ENCODE measurements at regions not wholly inside any gene's neighbourhood (a gene's known extent, or its start where the extent isn't known, plus 50 kb on each side); places are given as distances from the start of the nearest gene placed in this dataset.

DNA sequence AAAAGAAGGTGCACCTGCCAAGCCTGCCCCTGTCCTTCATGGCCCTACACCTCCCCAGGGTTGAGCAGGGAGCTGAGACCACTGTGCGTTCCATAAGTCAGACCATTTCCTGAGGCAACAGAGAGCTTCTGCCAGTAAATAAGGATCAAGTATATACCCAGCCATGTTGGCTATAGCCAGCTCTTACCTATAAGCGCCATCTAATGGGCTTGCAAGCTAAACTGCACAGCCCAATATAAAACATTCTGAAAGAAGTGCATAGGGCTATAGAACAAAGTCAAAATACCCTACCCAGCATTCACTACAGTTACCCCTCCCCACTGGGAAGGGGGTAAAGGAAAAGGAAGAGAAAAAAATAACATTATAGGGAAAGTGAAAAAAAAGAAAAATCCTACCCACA lies 59.3 kb upstream of the SCAF11 start:
- Histone ChIP-seq H4K12ac (ENCODE audit: low read depth, low read length) (no peak overlapping the region), H3K9ac (ENCODE audit: low read length) (no peak overlapping the region), H3K23ac (ENCODE audit: low read length) (no peak overlapping the region), H3K4me2 (ENCODE audit: low read length) (no peak overlapping the region), H3K27me3 (ENCODE audit: insufficient read depth, low read length) (no peaks in the 10 kb centered on the region), H3K27ac (ENCODE audit: low read depth, low read length) (no peak overlapping the region), H3K4ac (ENCODE audit: low read depth, low read length) (no peak overlapping the region), H3K18ac (ENCODE audit: low read length) (no peak overlapping the region), H2BK120ac (ENCODE audit: insufficient read depth, low read length, poor library complexity) (no peak overlapping the region), H3K79me1 (ENCODE audit: low read length) (no peaks in the 10 kb centered on the region), H2AFZ (ENCODE audit: insufficient read depth, low read length, poor library complexity) (no peak overlapping the region), H3K4me3 (ENCODE audit: low read depth, low read length) (no peak overlapping the region), H4K91ac (ENCODE audit: low read depth, low read length) (no peak overlapping the region), H3K79me2 (ENCODE audit: control insufficient read depth, insufficient read depth, low read length, poor library complexity) (no peaks in the 10 kb centered on the region), H4K8ac (ENCODE audit: low read depth, low read length) (no peak overlapping the region), H3K9me3 (ENCODE audit: insufficient read depth, low read depth, low read length) (peaks cover 19% of the 10 kb centered on the region), H2BK5ac (ENCODE audit: low read depth, low read length, poor library complexity) (no peak overlapping the region), H2AK5ac (ENCODE audit: low read length) (no peak overlapping the region), H3K36me3 (ENCODE audit: control insufficient read depth in 1 of 2, insufficient read depth in 2 of 2, low read length in 2 of 2) (no peaks in the 10 kb centered on the region), H2BK12ac (ENCODE audit: low read length) (no peak overlapping the region), H3K14ac (ENCODE audit: low read length) (no peak overlapping the region), H3K4me1 (ENCODE audit: control insufficient read depth in 1 of 2, insufficient read depth in 2 of 2, low read length in 2 of 2) (no peaks in the 10 kb centered on the region)
- DNase-seq = no peak
- WGBS (ENCODE audit: extremely low coverage, insufficient coverage, insufficient read length) = no CpG with 5 or more reads among the region's 2 CpGs

- Histone ChIP-seq H4K91ac (ENCODE audit: low read depth, low read length) (no peak overlapping the region), H2BK120ac (ENCODE audit: insufficient read depth, low read length, poor library complexity) (no peak overlapping the region), H3K23ac (ENCODE audit: low read length) (no peak overlapping the region), H3K9me3 (ENCODE audit: insufficient read depth, low read depth, low read length) (peaks cover 19% of the 10 kb centered on the region), H3K9ac (ENCODE audit: low read length) (no peak overlapping the region), H3K4ac (ENCODE audit: low read depth, low read length) (no peak overlapping the region), H2BK5ac (ENCODE audit: low read depth, low read length, poor library complexity) (no peak overlapping the region), H3K27me3 (ENCODE audit: insufficient read depth, low read length) (no peaks in the 10 kb centered on the region), H2AFZ (ENCODE audit: insufficient read depth, low read length, poor library complexity) (no peak overlapping the region), H4K8ac (ENCODE audit: low read depth, low read length) (no peak overlapping the region), H3K79me2 (ENCODE audit: control insufficient read depth, insufficient read depth, low read length, poor library complexity) (no peaks in the 10 kb centered on the region), H3K14ac (ENCODE audit: low read length) (no peak overlapping the region), H3K4me1 (ENCODE audit: control insufficient read depth in 1 of 2, insufficient read depth in 2 of 2, low read length in 2 of 2) (no peaks in the 10 kb centered on the region), H4K12ac (ENCODE audit: low read depth, low read length) (no peak overlapping the region), H3K4me3 (ENCODE audit: low read depth, low read length) (no peak overlapping the region), H3K79me1 (ENCODE audit: low read length) (no peaks in the 10 kb centered on the region), H3K27ac (ENCODE audit: low read depth, low read length) (no peak overlapping the region), H2BK12ac (ENCODE audit: low read length) (no peak overlapping the region), H3K18ac (ENCODE audit: low read length) (no peak overlapping the region), H2AK5ac (ENCODE audit: low read length) (no peak overlapping the region), H3K36me3 (ENCODE audit: control insufficient read depth in 1 of 2, insufficient read depth in 2 of 2, low read length in 2 of 2) (no peaks in the 10 kb centered on the region), H3K4me2 (ENCODE audit: low read length) (no peak overlapping the region)
- DNase-seq = no peak
- WGBS (ENCODE audit: extremely low coverage, insufficient coverage, insufficient read length) = no CpG with 5 or more reads among the region's 1 CpG
Observed at GRCh38 chr12:46046436-46046835, 56.1 kb upstream of the SCAF11 start.

- no peak overlapping the region for H4K12ac ChIP-seq (ENCODE audit: low read depth, low read length)
- H3K18ac ChIP-seq (ENCODE audit: low read length) = no peak overlapping the region
- H3K36me3 ChIP-seq (ENCODE audit: control insufficient read depth in 1 of 2, insufficient read depth in 2 of 2, low read length in 2 of 2) = no peaks in the 10 kb centered on the region
- no peak overlapping the region for H2BK120ac ChIP-seq (ENCODE audit: insufficient read depth, low read length, poor library complexity)
- no peak overlapping the region for H3K27ac ChIP-seq (ENCODE audit: low read depth, low read length)
- H3K4ac ChIP-seq (ENCODE audit: low read depth, low read length) = no peak overlapping the region
- H3K4me1 ChIP-seq (ENCODE audit: control insufficient read depth in 1 of 2, insufficient read depth in 2 of 2, low read length in 2 of 2) = no peaks in the 10 kb centered on the region
- H3K9me3 ChIP-seq (ENCODE audit: insufficient read depth, low read depth, low read length) = peaks cover 11% of the 10 kb centered on the region
- no peak overlapping the region for H3K14ac ChIP-seq (ENCODE audit: low read length)
- H3K4me3 ChIP-seq (ENCODE audit: low read depth, low read length) = no peak overlapping the region
- no peak overlapping the region for H2AK5ac ChIP-seq (ENCODE audit: low read length)
- H3K79me1 ChIP-seq (ENCODE audit: low read length) = no peaks in the 10 kb centered on the region
- H3K23ac ChIP-seq (ENCODE audit: low read length) = no peak overlapping the region
- no peak overlapping the region for H2BK5ac ChIP-seq (ENCODE audit: low read depth, low read length, poor library complexity)
- no peaks in the 10 kb centered on the region for H3K27me3 ChIP-seq (ENCODE audit: insufficient read depth, low read length)
- no peaks in the 10 kb centered on the region for H3K79me2 ChIP-seq (ENCODE audit: control insufficient read depth, insufficient read depth, low read length, poor library complexity)
- H3K9ac ChIP-seq (ENCODE audit: low read length) = no peak overlapping the region
- no peak overlapping the region for H2BK12ac ChIP-seq (ENCODE audit: low read length)
- no peak overlapping the region for H4K91ac ChIP-seq (ENCODE audit: low read depth, low read length)
- H4K8ac ChIP-seq (ENCODE audit: low read depth, low read length) = no peak overlapping the region
- no CpG with 5 or more reads among the region's 1 CpG for WGBS (ENCODE audit: extremely low coverage, insufficient coverage, insufficient read length)
- no peak for DNase-seq
- H3K4me2 ChIP-seq (ENCODE audit: low read length) = no peak overlapping the region
- H2AFZ ChIP-seq (ENCODE audit: insufficient read depth, low read length, poor library complexity) = no peak overlapping the region
Observed at GRCh38 chr12:46043972-46044520, 53.7 kb upstream of the SCAF11 start.

Data from trophoblast cell (in vitro differentiated cells and primary cell).